ENCODE measurements at regions not wholly inside any gene's neighbourhood (a gene's known extent, or its start where the extent isn't known, plus 50 kb on each side); places are given as distances from the start of the nearest gene placed in this dataset.

- TF ChIP-seq CTCF (IDR thresholded peaks at IDR 0.05) (no peak), TCF7L2 (IDR thresholded peaks at IDR 0.05; ENCODE audit: low read depth, low read length) (no peak), REST (IDR thresholded peaks at IDR 0.05; ENCODE audit: insufficient read depth in 1 of 2, low read depth in 2 of 2, low read length in 1 of 2) (no peak), POLR2AphosphoS5 (IDR thresholded peaks at IDR 0.05; ENCODE audit: low read depth, low read length) (no peak)
These were observed 156.6 kb downstream of the OPN5 start for GRCh38 chr6:47938405-47938804.
